Smooth muscle cell (in vitro differentiated cells): ENCODE measurements at regions not wholly inside any gene's neighbourhood (a gene's known extent, or its start where the extent isn't known, plus 50 kb on each side); places are given as distances from the start of the nearest gene placed in this dataset.

Source experiments
- DNase-seq: peaks from one replicate; lab custom pipeline; 2025; ENCODE audit not compliant: unreplicated experiment; lab: John Stamatoyannopoulos, UW
- H2AFZ ChIP-seq: fragments of 200-600 bp; sonication (generic); 2 replicates; pipeline ENCODE4 v1.6.0; 2016; ENCODE audit warnings: antibody characterized with exemption, low read depth, mild to moderate bottlenecking
- H3F3A ChIP-seq: fragments of 200-600 bp; sonication (generic); 2 replicates; pipeline ENCODE4 v1.6.0; 2017; ENCODE audit warnings: antibody characterized with exemption, low read depth
- H3K27ac ChIP-seq: fragments of 200-600 bp; sonication (generic); 2 replicates; pipeline ENCODE4 v1.5.1; 2016; ENCODE audit warnings: low read depth, mild to moderate bottlenecking
- H3K27me3 ChIP-seq: fragments of 200-600 bp; sonication (generic); 2 replicates; pipeline ENCODE4 v1.6.1; 2016; ENCODE audit warnings: low read depth, mild to moderate bottlenecking
- H3K36me3 ChIP-seq: fragments of 200-600 bp; sonication (generic); 2 replicates; pipeline ENCODE4 v1.5.1; 2016; ENCODE audit warnings: low read depth
- H3K4me1 ChIP-seq: fragments of 200-600 bp; sonication (generic); 2 replicates; pipeline ENCODE4 v1.5.1; 2016; ENCODE audit warnings: low read depth
- H3K4me2 ChIP-seq: fragments of 200-600 bp; sonication (generic); 2 replicates; pipeline ENCODE4 v1.6.0; 2016; ENCODE audit warnings: mild to moderate bottlenecking
- H3K4me3 ChIP-seq: fragments of 200-600 bp; sonication (generic); 2 replicates; pipeline ENCODE4 v1.5.1; 2016; ENCODE audit warnings: mild to moderate bottlenecking
- H3K79me2 ChIP-seq: fragments of 200-600 bp; sonication (generic); 2 replicates; pipeline ENCODE4 v1.6.0; 2016; ENCODE audit warnings: low read depth, mild to moderate bottlenecking
- H3K9ac ChIP-seq: fragments of 200-600 bp; sonication (generic); 2 replicates; pipeline ENCODE4 v1.6.0; 2016; ENCODE audit warnings: low read depth
- H3K9me3 ChIP-seq: fragments of 200-600 bp; sonication (generic); replicated peaks from 2 replicates; pipeline ENCODE4 v1.5.1; 2016; ENCODE audit warnings: low read depth
- H4K20me1 ChIP-seq: fragments of 200-600 bp; sonication (generic); 2 replicates; pipeline ENCODE4 v1.6.0; 2016; ENCODE audit warnings: low read depth
- CTCF ChIP-seq: fragments of 200-600 bp; sonication (generic); IDR thresholded peaks from 2 replicates; pipeline ENCODE4 v1.5.1; 2017; ENCODE audit warnings: borderline replicate concordance, mild to moderate bottlenecking, antibody characterized with exemption; ENCODE audit not compliant: insufficient read depth, poor library complexity, severe bottlenecking
- WGBS: methylation state at CpG from one replicate; pipeline ENCODE4 v1.1.7; 2016; ENCODE audit warnings: low lambda C conversion rate; 5-methylcytosine and 5-hydroxymethylcytosine counted together

GRCh38 chr6:25042984-25043725 lies 107.4 kb upstream of the RIPOR2 start:
- Histone ChIP-seq H3K9ac (no peak overlapping the region), H3K79me2 (no peaks in the 10 kb centered on the region), H2AFZ (no peak overlapping the region), H4K20me1 (no peaks in the 10 kb centered on the region), H3K36me3 (no peaks in the 10 kb centered on the region), H3K4me3 (no peak overlapping the region), H3K27me3 (no peaks in the 10 kb centered on the region), H3K27ac (no peak overlapping the region), H3F3A (no peaks in the 10 kb centered on the region), H3K4me2 (no peak overlapping the region), H3K9me3 (no peaks in the 10 kb centered on the region), H3K4me1 (no peaks in the 10 kb centered on the region)
- TF ChIP-seq CTCF, result no peak
- no peak for DNase-seq
- 100% methylated on average over 1 of the region's 1 CpG for WGBS

- 81% methylated on average over 2 of the region's 2 CpGs for WGBS
- Histone ChIP-seq H3K27ac (no peak overlapping the region), H3K27me3 (no peaks in the 10 kb centered on the region), H3K4me3 (no peak overlapping the region), H2AFZ (no peak overlapping the region), H3K4me1 (no peaks in the 10 kb centered on the region), H3K4me2 (no peak overlapping the region), H3K9ac (no peak overlapping the region), H3F3A (no peaks in the 10 kb centered on the region), H4K20me1 (no peaks in the 10 kb centered on the region), H3K9me3 (no peaks in the 10 kb centered on the region), H3K36me3 (no peaks in the 10 kb centered on the region), H3K79me2 (no peaks in the 10 kb centered on the region)
- no peak for TF ChIP-seq CTCF
- no peak for DNase-seq
Measured at GRCh38 chr6:25043892-25044291, 108.1 kb upstream of the RIPOR2 start.

GRCh38 chr6:25046942-25047341 lies 111.2 kb upstream of the RIPOR2 start:
- Histone ChIP-seq H2AFZ (no peak overlapping the region), H3K9ac (no peak overlapping the region), H3K4me2 (no peak overlapping the region), H3K36me3 (no peaks in the 10 kb centered on the region), H3K9me3 (no peaks in the 10 kb centered on the region), H3K27me3 (no peaks in the 10 kb centered on the region), H3K79me2 (no peaks in the 10 kb centered on the region), H3F3A (peaks cover 11% of the 10 kb centered on the region), H3K27ac (no peak overlapping the region), H3K4me3 (no peak overlapping the region), H3K4me1 (peaks cover 8% of the 10 kb centered on the region), H4K20me1 (no peaks in the 10 kb centered on the region)
- 97% methylated on average over 2 of the region's 2 CpGs for WGBS
- DNase-seq, result no peak
- no peak for TF ChIP-seq CTCF

GRCh38 chr6:25050356-25050755 lies 114.6 kb upstream of the RIPOR2 start:
- peak overlapping the region; percentile 96 for H3K27ac ChIP-seq
- no peaks in the 10 kb centered on the region for H3K79me2 ChIP-seq
- no peak for TF ChIP-seq CTCF
- no peak overlapping the region for H3K4me3 ChIP-seq
- no peaks in the 10 kb centered on the region for H3K27me3 ChIP-seq
- H3K4me1 ChIP-seq, result peaks cover 11% of the 10 kb centered on the region
- 17% methylated on average over 6 of the region's 6 CpGs for WGBS
- H3F3A ChIP-seq, result peaks cover 26% of the 10 kb centered on the region
- H3K9ac ChIP-seq, result peak overlapping the region; percentile 7
- no peaks in the 10 kb centered on the region for H3K9me3 ChIP-seq
- no peaks in the 10 kb centered on the region for H3K36me3 ChIP-seq
- DNase-seq, result no peak
- H4K20me1 ChIP-seq, result no peaks in the 10 kb centered on the region
- H3K4me2 ChIP-seq, result peak overlapping the region; percentile 66
- H2AFZ ChIP-seq, result peak overlapping the region; percentile 1
